LoVo (cell line): ENCODE measurements at regions not wholly inside any gene's neighbourhood (a gene's known extent, or its start where the extent isn't known, plus 50 kb on each side); places are given as distances from the start of the nearest gene placed in this dataset.

Source experiments
- DNase-seq: peaks from one replicate; pipeline ENCODE4 v3.0.0-alpha.2; 2016; ENCODE audit warnings: low spot score

GRCh38 chr1:62917314-62917713, 133.4 kb downstream of the ATG4C start:
- no peak for DNase-seq

DNA sequence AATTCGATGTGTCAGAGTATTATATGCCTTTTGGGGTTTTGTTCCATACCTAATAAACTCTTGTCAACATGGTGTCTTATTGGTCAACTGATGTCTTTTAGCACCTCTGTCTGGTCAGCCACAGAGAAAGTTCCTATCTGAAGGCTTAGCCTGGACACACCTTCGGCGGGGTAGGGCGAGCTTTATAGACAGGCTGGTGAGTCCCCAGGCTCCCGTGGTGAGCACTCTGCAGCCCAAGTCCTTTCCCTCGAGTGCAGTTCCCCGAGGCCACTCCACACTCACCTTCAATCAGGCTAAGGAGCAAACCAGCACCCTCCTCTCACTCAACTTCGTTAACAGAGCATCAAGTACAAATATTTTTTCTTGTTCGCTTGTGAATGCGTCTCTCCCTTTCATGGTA, 133.9 kb downstream of the ATG4C start:
- DNase-seq, result no peak

DNA sequence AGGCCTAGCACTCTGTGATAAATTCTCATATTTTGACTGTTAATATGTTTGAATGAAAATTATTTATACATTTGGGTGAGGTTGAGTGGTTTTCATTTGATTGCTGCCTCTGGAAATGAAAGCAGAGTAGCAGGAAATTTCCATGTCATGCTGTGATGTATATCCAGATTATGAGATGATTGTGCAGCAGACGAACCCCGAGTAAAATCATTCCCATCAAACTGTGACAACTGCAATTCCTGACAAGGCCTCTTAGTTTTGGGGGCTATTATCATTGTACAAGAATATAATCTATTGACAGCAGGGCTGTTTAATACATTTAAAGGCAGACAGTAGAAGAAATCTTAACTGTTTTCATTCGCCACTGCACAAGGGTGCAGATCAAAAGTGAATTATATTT, 134.8 kb downstream of the ATG4C start:
- no peak for DNase-seq

DNA sequence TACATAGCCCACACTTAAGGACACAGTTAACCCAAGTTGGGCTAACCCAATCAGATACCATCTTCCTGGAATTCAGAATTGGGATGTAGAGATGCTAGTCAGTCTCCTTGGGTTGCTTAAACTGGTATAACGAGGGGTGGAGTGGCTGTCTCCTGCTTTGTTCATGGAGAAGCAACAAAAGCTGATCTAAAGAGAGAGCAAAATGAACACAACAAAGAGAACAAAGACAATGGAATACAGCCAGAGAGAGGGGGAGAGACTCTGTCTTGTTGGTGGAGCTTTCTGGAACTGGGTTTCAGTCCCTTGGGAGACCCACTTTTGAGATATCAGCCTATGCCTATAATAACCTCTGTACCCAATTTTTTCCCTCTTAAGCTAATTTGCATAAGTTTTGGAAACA, 138.1 kb downstream of the ATG4C start:
- no peak for DNase-seq

GRCh38 chr1:62924983-62925790, 141.3 kb downstream of the ATG4C start:
- DNase-seq, result no peak

DNA sequence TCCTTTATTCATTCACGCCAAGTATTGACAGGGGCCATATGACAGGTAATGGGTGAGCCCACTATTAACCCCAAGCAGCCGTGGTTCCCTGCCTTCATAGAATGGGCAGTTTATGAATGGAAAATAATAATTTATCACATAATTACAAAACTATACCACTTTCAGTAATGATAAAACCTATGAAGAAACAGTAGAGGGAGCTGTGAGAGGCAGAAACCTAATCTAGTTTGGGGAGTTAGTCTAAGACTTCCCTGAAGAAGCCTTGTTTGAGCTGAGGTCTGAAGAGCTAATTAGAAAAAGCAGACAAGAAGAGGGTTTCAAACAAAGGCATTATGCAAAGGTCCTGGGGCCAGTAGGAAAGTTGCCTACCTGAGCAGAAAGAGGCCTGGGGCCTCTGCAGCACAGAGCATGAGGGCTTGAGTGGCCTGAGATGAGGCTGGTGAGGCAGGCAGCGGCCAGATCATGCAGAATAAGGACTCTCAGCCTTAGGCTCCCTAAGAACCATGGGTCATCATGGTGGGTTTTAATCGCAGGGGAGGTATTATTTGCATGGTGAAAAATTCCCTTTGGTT, 142.8 kb downstream of the ATG4C start:
- DNase-seq, result no peak

DNA sequence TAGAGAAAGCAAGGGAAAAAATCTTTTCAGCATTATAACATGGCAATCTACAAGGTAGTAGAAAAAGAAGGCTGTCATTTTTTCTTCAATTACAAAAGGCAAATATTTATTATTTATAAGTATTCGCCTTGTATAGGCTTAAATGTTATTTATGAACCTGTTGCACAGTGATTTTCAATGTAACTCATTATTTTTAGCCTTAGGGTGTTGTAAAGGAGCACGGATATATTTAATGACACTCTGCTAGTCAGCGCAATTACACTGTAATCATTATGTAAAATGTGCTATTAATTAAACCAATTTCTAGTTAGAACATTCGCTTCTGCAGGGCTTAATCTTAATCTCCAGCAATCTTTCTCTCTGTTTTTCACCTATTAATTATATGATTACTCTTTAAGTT, 145.0 kb downstream of the ATG4C start:
- DNase-seq, result no peak

DNA sequence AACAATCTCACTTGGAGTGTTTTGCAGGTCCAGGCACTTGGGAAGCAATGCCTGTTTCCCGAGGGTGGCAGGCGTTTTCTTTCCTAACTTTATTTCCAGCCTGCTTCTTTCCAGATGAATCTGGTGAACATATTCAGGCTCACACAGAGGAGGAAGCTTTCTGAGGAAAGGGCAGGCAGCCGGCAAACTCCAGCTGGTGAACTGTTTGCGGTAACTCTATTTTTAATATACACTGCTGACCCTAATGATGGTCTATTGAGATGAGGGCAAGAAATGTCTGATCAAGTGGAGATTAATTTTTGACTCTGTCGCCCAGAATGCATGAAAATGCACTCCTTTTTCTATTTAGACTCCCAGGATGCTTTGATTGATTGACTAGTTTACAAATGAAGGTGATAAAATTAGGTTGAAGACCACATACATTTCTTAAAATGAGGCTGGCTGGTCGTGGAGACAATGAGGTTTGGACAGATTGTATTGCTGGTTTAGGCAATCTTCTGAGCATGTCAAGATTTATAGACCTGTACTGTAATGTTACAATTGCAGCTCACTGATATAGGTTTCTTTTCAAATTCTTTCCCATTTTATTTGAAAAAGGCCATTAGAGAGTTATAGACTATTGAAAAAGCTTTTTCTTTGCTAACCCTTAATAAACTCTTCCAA, 153.8 kb downstream of the ATG4C start:
- no peak for DNase-seq

- no peak for DNase-seq
Measured at GRCh38 chr1:62941780-62942179, 157.8 kb downstream of the ATG4C start.

- DNase-seq, result no peak
Measured at GRCh38 chr1:62946511-62946910, 162.6 kb downstream of the ATG4C start.

GRCh38 chr1:62951428-62951827, 167.5 kb downstream of the ATG4C start:
- no peak for DNase-seq

- DNase-seq, result no peak
Measured at GRCh38 chr1:62952596-62952995, 168.7 kb downstream of the ATG4C start.

DNA sequence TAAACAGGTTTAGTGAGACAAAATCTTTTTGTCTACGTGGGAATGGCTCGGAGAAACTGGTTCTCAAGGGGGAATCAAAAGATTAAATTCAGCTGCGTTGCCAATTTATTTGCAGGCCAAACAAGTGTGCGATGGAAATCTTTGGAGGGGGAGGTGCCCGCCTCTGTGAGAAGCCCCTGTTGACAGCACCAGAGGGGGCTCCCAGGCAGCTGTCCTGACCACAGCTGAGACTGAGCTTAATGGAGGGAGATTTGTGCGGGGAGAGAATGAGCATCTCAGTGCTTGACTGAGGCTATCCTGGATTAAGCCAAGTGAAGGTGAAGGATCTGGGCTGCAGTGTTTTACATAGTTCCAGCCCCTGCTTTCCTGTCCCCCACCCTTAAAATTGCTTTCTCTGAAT, 169.7 kb downstream of the ATG4C start:
- DNase-seq, result no peak

DNA sequence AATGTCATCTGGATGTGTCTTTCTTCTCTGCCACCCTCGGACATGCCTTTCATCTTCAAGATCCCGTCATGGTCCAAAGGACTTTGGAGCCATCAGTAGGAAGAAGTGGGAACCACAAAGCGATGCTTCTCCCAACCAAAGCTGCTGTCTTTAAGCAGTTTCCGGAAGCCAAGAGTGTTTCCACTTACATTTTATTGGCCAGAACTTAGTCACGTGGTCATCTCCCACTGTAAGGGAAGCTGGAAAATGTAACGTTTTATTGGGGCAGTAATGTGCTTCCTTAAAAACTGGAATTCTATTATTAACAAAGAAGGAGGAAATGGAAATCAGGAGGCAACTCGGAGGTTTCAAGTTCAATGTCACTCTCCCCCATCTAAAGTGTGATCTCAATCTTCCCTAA, 170.8 kb downstream of the ATG4C start:
- no peak for DNase-seq

GRCh38 chr1:62955666-62956065, 171.7 kb downstream of the ATG4C start:
- peak; percentile 5 for DNase-seq

- no peak for DNase-seq
Measured at GRCh38 chr1:62962014-62962812, 178.3 kb downstream of the ATG4C start.

DNA sequence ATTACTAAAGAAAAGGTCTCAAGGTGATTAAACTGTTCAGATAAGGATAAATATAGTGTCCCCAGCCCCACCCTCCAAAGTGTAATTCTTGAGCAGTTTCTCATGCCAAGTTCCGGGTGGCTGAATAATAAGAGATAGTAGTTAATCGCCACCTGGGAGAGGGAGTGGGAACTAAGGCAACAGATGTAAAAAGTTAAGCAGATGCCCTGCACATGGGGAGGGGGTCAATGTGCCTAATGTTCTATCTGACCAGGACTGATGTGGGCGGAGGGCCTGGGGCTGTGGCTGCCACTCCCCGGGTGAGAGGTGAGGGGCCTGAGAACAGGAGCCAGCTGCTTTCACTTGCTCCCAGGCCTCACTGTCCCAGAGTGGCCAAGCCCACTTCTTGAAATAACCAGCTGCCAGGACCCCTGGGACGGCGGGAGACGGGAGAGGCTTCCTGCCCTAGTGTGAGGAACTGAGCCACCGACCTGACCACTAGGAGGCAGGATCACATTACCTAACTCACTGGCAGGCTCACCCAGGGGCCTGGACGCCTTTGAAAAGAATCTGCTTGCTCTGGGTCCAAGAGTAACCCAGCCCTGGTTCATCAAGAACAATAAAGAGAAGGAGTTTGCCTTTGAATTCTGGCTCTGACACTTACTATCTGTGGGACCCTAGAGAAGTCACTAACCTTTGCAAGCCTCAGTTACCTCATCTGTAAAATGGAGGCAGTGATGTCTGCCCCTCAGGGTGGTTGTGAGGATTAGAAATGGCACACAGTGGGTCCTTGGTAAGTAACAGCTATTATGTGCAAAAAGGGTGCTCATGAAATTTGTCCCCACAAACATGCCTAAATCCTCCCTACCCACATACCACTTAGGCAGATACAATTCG, 179.2 kb downstream of the ATG4C start:
- DNase-seq, result peak; percentile 14

DNA sequence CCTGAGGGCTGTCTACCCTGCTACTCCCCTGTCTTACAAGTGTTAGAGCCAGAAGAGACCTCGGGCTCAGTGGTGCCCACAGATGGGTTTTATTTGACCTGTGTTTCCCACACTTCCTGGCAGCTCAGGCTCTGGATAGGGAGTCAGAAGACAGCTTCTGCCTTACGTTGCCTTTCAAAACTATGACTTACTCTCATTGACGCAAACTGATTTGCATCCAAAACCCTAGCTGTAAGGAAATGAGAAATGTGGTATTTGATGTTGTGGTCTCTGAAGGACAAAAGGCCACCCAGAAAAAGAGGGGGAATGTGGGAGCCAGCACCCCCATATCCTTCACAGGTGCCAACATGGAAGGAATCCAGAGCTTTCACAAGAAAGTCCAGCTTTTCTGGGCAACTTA, 180.2 kb downstream of the ATG4C start:
- no peak for DNase-seq

DNA sequence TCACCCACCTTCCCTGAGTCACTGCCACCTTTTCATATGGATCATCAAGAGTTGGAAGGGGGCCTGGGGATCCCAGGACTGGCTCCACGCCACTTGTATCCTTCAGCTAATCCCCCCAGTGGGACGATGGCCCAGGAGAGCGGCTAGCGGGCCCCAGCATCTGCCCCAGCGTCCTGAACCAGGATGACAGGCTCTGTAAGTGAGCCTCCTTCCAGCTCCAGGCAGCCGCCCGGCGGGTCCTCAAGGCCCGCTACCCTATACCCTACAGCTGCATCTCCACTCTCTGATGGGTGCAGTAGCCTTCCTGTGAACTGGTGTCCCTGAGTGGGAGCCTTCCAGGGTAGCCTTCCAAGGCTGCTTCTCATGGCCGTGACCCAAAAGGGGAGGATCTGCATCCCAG, 183.1 kb downstream of the ATG4C start:
- DNase-seq, result no peak

- no peak for DNase-seq
Measured at GRCh38 chr1:62977366-62977765, 193.4 kb downstream of the ATG4C start.

GRCh38 chr1:62978741-62979140, 194.8 kb downstream of the ATG4C start:
- DNase-seq, result no peak

DNA sequence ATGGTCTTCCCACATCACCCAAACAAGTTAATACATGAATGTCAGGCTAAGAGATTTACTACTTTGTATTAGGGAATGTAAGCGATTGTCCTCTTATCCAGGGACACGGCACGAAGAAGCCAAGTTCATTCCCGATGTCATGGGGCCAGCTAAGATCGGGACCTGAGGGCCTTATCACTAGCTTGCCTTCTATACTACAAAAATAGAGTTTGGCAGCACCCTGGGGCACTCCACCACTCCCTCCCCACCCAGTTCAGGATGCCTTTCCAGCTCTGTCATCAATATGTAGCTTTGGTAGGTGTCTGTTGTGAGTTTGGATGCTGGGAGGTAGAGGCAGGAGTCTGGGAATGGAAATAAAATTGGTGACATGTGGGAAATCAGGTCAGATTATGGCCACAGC, 197.5 kb downstream of the ATG4C start:
- no peak for DNase-seq
